LNCaP clone FGC (cell line): ENCODE measurements at regions not wholly inside any gene's neighbourhood (a gene's known extent, or its start where the extent isn't known, plus 50 kb on each side); places are given as distances from the start of the nearest gene placed in this dataset.

Experiments
- DNase-seq: peaks from one replicate; pipeline ENCODE4 v3.0.0-alpha.2; 2011; ENCODE audit warnings: low read depth
- H3K4me3 ChIP-seq: 2 replicates; pipeline ENCODE4 v1.5.1; 2011; ENCODE audit warnings: mild to moderate bottlenecking, low read depth, low read length, control low read depth
- CTCF ChIP-seq: IDR thresholded peaks from 2 replicates; pipeline ENCODE4 v1.5.1; 2012; ENCODE audit warnings: mild to moderate bottlenecking; ENCODE audit not compliant: control insufficient read depth, insufficient read depth; ENCODE audit errors: extremely low read depth

DNA sequence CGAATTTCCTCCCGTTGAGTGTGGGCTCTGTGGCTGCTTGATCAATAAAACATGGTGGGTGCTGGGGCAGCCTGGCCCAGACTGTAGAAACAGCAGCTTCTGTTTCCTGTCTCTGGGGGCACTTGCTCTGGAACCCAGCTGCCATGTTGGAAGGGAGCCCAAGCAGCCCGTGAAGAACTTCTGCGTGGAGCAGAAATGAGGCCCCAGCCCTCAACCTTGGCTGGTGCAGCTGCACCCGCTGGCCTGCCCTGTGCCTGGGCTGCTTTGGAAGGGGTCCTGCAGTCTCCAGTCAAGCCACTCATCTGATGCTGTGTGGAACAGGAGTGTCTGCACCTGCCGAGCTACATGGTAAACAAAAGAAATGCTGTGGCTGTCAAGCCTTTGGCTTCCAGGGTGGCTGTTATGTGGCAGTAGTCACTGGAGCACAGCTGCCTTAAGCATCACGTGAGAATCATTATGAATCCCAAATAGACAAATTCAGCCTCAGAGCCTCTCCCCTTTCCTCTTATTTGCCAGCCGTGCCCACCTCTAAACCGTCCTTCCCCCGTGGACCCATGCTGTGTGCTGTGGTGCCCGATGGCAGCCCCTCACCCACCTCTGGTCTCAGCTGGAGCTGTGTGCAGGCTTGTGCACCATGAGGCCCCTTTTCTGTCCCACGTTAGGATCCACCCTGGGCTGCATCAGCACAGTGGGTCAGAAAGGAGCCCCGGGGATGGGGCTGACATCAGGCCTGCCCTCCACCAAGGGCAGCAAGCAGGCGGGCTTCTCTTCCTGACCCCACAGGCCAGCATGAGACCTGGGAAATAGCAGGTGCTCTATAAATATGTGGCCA is 134.0 kb upstream of the HDAC4 start:
- no peak for TF ChIP-seq CTCF
- no peak for DNase-seq
- no peak overlapping the region for H3K4me3 ChIP-seq

- no peak for TF ChIP-seq CTCF
- no peak for DNase-seq
- H3K4me3 ChIP-seq, result no peak overlapping the region
Measured at GRCh38 chr2:239533569-239534316, 132.9 kb upstream of the HDAC4 start.

- TF ChIP-seq CTCF, result no peak
- no peak for DNase-seq
- no peak overlapping the region for H3K4me3 ChIP-seq
Measured at GRCh38 chr2:239532859-239533258, 132.0 kb upstream of the HDAC4 start.

GRCh38 chr2:239532250-239532649 is 131.4 kb upstream of the HDAC4 start:
- H3K4me3 ChIP-seq, result no peak overlapping the region
- TF ChIP-seq CTCF, result no peak
- no peak for DNase-seq

DNA sequence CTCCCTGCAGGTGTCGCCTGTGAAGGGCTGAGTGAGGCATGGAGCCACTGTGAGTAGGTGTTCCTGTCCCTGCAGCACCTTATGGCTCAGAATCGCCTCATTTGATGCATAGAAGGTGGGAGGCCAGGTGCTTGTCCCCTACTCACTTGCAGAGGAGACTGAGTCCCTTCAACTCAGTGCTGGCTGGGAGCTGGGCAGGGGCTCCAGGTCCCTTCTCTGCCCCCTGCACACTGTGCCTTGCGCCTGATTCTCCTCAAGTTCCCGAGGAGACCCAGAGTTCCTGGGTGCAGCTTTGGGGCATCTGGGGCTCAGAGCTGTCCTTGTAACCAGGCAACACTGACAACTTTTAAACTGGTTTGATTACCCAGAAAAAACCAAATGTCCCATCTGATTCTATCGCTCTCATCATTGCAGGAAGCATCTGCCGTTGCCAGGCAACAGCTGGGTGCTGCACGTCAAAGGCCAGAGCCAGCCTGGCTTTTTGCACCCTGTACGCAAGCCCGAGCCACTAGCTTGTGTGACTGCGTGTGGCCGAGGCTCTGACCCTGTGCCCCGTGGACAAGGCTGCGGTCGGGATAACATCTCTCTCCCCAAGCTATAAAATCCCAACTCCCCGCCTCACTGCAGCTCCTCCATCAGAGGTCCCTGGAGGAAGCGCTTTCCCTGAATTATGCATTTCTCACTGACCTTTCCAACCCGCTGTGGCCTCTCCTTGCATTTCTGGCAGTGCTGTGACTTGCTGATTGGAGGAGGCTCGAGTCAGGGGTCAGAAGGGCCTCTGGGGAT is 130.8 kb upstream of the HDAC4 start:
- no peak for DNase-seq
- no peak for TF ChIP-seq CTCF
- H3K4me3 ChIP-seq, result no peak overlapping the region

- TF ChIP-seq CTCF, result no peak
- H3K4me3 ChIP-seq, result no peak overlapping the region
- no peak for DNase-seq
Measured at GRCh38 chr2:239530749-239531316, 130.0 kb upstream of the HDAC4 start.
